ENCODE measurements at regions not wholly inside any gene's neighbourhood (a gene's known extent, or its start where the extent isn't known, plus 50 kb on each side); places are given as distances from the start of the nearest gene placed in this dataset.

DNA sequence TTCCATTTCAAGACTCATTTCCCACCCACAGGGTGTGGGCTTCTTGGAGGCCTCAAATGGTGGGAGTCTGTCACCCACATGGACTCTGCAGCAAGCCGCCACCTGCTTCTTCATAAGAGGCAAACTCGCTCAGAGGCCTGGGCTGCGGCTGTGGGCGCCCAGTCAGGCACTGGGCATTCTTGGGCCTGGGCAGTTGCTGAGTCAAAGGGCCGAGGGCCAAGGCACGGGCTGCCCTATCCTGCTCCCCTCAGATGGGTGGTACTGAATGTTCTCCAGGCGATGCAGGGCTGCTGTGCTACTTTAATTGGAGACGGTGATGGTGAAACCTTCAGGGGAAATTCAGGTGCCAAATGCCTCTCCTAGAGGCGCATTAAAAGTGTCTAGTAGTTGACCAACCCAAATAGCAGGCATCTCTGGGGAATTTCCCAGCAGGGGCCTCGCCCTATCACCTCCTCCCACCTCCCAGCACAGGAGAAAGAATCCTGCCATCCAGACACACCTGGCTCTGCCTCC lies 57.9 kb downstream of the MAFB start:
- no peak overlapping the region for H3K4me2 ChIP-seq (ENCODE audit: low read length)
- H3K79me2 ChIP-seq (ENCODE audit: low read length), result no peaks in the 10 kb centered on the region
- H3F3A ChIP-seq (ENCODE audit: low read length, unreplicated experiment), result no peaks in the 10 kb centered on the region
- DNase-seq, result no peak
- POLR2A ChIA-PET (ENCODE audit: unreplicated experiment), result no interaction called here
- no peak overlapping the region for H2AFZ ChIP-seq (ENCODE audit: low read length)
- no peaks in the 10 kb centered on the region for H3K4me1 ChIP-seq (ENCODE audit: insufficient read depth, low read length)
- CTCF ChIA-PET, result no interaction called here
- no peaks in the 10 kb centered on the region for H3K9me2 ChIP-seq (replicated peaks; ENCODE audit: low read length)
- intact Hi-C loops (cut with micrococcal nuclease), result no loop called here
- no peak overlapping the region for H3K27ac ChIP-seq (ENCODE audit: low read length)
- H3K9me3 ChIP-seq (ENCODE audit: low read length), result no peaks in the 10 kb centered on the region
- TF ChIP-seq EZH2phosphoT487 (IDR thresholded peaks at IDR 0.05; ENCODE audit: borderline replicate concordance, low read length) (no peak), EZH2 (IDR thresholded peaks at IDR 0.05; ENCODE audit: low read length, unreplicated experiment) (no peak)
- TF ChIP-seq, protein P1, sequence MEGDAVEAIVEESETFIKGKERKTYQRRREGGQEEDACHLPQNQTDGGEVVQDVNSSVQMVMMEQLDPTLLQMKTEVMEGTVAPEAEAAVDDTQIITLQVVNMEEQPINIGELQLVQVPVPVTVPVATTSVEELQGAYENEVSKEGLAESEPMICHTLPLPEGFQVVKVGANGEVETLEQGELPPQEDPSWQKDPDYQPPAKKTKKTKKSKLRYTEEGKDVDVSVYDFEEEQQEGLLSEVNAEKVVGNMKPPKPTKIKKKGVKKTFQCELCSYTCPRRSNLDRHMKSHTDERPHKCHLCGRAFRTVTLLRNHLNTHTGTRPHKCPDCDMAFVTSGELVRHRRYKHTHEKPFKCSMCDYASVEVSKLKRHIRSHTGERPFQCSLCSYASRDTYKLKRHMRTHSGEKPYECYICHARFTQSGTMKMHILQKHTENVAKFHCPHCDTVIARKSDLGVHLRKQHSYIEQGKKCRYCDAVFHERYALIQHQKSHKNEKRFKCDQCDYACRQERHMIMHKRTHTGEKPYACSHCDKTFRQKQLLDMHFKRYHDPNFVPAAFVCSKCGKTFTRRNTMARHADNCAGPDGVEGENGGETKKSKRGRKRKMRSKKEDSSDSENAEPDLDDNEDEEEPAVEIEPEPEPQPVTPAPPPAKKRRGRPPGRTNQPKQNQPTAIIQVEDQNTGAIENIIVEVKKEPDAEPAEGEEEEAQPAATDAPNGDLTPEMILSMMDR (conservative IDR thresholded peaks at IDR 0.05; ENCODE audit: low read depth, low read length), result no peak
- no peak for ATAC-seq
- no peaks in the 10 kb centered on the region for H3K36me3 ChIP-seq (ENCODE audit: low read depth, low read length)
- H3K9ac ChIP-seq (ENCODE audit: low read length), result no peak overlapping the region
- H3K4me3 ChIP-seq (ENCODE audit: low read length), result no peak overlapping the region
- peaks cover 15% of the 10 kb centered on the region; the same call in 1 of the 2 replicates for H3K27me3 ChIP-seq (ENCODE audit: low read length)
- H4K20me1 ChIP-seq (ENCODE audit: low read length), result no peaks in the 10 kb centered on the region
- no TSS peak for BruUV-seq (replicated peaks)

DNA sequence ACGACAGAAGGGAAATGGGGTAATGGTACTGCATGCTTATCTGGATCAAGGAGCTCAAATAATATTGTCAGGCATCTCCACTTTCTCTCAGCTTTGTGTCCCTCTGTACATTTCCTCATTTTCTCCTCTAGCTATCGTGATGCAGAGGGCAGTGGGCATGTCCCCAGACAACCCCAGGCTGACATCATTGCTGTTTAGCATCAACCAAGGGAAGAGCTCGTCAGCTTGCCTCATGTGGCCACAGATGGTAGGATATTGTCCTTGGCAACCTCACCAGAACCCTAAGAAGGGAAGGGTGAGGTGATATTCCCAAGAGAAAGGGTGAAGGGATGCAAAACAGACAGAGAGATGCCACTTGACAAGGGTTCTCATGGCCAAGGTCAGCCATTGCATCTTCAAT lies 58.3 kb downstream of the MAFB start:
- Histone ChIP-seq H3K79me2 (ENCODE audit: low read length) (no peaks in the 10 kb centered on the region), H3K9ac (ENCODE audit: low read length) (no peak overlapping the region), H2AFZ (ENCODE audit: low read length) (no peak overlapping the region), H3K27ac (ENCODE audit: low read length) (no peak overlapping the region), H3K4me1 (ENCODE audit: insufficient read depth, low read length) (no peaks in the 10 kb centered on the region), H3K9me2 (replicated peaks; ENCODE audit: low read length) (no peaks in the 10 kb centered on the region), H4K20me1 (ENCODE audit: low read length) (no peaks in the 10 kb centered on the region), H3F3A (ENCODE audit: low read length, unreplicated experiment) (no peaks in the 10 kb centered on the region), H3K36me3 (ENCODE audit: low read depth, low read length) (no peaks in the 10 kb centered on the region), H3K9me3 (ENCODE audit: low read length) (no peaks in the 10 kb centered on the region), H3K4me2 (ENCODE audit: low read length) (no peak overlapping the region), H3K4me3 (ENCODE audit: low read length) (no peak overlapping the region), H3K27me3 (ENCODE audit: low read length) (peaks cover 15% of the 10 kb centered on the region; the same call in 1 of the 2 replicates)
- ATAC-seq, result no peak
- intact Hi-C loops (cut with micrococcal nuclease), result no loop called here
- ChIA-PET POLR2A (ENCODE audit: unreplicated experiment) (no interaction called here), CTCF (no interaction called here)
- no peak for TF ChIP-seq EZH2phosphoT487 (IDR thresholded peaks at IDR 0.05; ENCODE audit: borderline replicate concordance, low read length)
- no peak for TF ChIP-seq EZH2 (IDR thresholded peaks at IDR 0.05; ENCODE audit: low read length, unreplicated experiment)
- TF ChIP-seq, protein P1 (conservative IDR thresholded peaks at IDR 0.05; ENCODE audit: low read depth, low read length), result no peak
- DNase-seq, result no peak
- BruUV-seq (replicated peaks), result no TSS peak

DNA sequence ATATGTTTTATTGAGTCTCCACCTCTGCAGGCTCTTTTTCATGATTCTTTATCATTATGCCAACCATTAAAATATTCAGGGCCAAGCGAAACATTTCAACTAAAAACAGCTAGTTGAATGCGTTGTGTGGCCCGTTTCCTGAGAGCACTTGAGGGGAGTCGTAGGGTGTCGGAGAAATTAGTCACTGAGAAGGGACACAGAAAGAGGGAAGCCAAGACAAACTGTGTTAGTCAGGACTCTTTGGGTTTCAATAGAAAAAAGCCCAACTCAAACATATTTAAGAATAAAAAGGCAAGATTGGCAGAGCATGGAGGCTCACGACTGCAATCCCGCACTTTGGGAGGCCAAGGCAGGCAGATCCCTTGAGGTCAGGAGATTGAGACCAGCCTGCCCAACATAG lies 58.9 kb downstream of the MAFB start:
- Histone ChIP-seq H4K20me1 (ENCODE audit: low read length) (no peaks in the 10 kb centered on the region), H3K27me3 (ENCODE audit: low read length) (peaks cover 15% of the 10 kb centered on the region; the same call in 1 of the 2 replicates), H3K9ac (ENCODE audit: low read length) (no peak overlapping the region), H3F3A (ENCODE audit: low read length, unreplicated experiment) (no peaks in the 10 kb centered on the region), H3K4me1 (ENCODE audit: insufficient read depth, low read length) (no peaks in the 10 kb centered on the region), H3K27ac (ENCODE audit: low read length) (no peak overlapping the region), H3K36me3 (ENCODE audit: low read depth, low read length) (no peaks in the 10 kb centered on the region), H3K9me2 (replicated peaks; ENCODE audit: low read length) (no peaks in the 10 kb centered on the region), H3K4me2 (ENCODE audit: low read length) (no peak overlapping the region), H3K4me3 (ENCODE audit: low read length) (no peak overlapping the region), H3K79me2 (ENCODE audit: low read length) (no peaks in the 10 kb centered on the region), H3K9me3 (ENCODE audit: low read length) (no peaks in the 10 kb centered on the region), H2AFZ (ENCODE audit: low read length) (no peak overlapping the region)
- TF ChIP-seq, protein P1 (conservative IDR thresholded peaks at IDR 0.05; ENCODE audit: low read depth, low read length), result no peak
- TF ChIP-seq EZH2phosphoT487 (IDR thresholded peaks at IDR 0.05; ENCODE audit: borderline replicate concordance, low read length) (no peak), EZH2 (IDR thresholded peaks at IDR 0.05; ENCODE audit: low read length, unreplicated experiment) (no peak)
- ATAC-seq (no peak), DNase-seq (no peak)
- intact Hi-C loops (cut with micrococcal nuclease), result no loop called here
- POLR2A ChIA-PET (ENCODE audit: unreplicated experiment), result no interaction called here
- no TSS peak for BruUV-seq (replicated peaks)
- CTCF ChIA-PET, result no interaction called here
